ENCODE measurements at regions not wholly inside any gene's neighbourhood (a gene's known extent, or its start where the extent isn't known, plus 50 kb on each side); places are given as distances from the start of the nearest gene placed in this dataset.

GRCh38 chr10:28157379-28157778 lies 145.5 kb downstream of the MPP7 start (continued):
- TF ChIP-seq ZNF138 (tag by site-specific recombination; IDR thresholded peaks at IDR 0.05; ENCODE audit: borderline replicate concordance) (no peak), ZNF157 (tag by site-specific recombination; IDR thresholded peaks at IDR 0.05) (no peak), ZNF707 (tag by site-specific recombination; IDR thresholded peaks at IDR 0.05) (no peak), YY1 (tag by site-specific recombination; IDR thresholded peaks at IDR 0.05) (no peak), ZSCAN5A (tag by site-specific recombination; IDR thresholded peaks at IDR 0.05) (no peak), ZNF341 (tag by site-specific recombination; IDR thresholded peaks at IDR 0.05; ENCODE audit: low read depth) (no peak), ZNF302 (tag by site-specific recombination; IDR thresholded peaks at IDR 0.05; ENCODE audit: low read depth) (no peak), TCF7L2 (IDR thresholded peaks at IDR 0.05; ENCODE audit: borderline replicate concordance, low read depth, low read length) (no peak), ZNF18 (tag by site-specific recombination; IDR thresholded peaks at IDR 0.05) (no peak), TRIM28 (IDR thresholded peaks at IDR 0.05; ENCODE audit: borderline replicate concordance, low read length) (no peak), ATF2 (tag by site-specific recombination; IDR thresholded peaks at IDR 0.05; ENCODE audit: low read depth) (no peak), ZNF660 (tag by site-specific recombination; IDR thresholded peaks at IDR 0.05) (no peak), KLF17 (tag by site-specific recombination; IDR thresholded peaks at IDR 0.05) (no peak)

- Histone ChIP-seq H3K36me3 (ENCODE audit: control insufficient read depth in 2 of 2, insufficient read depth in 1 of 2, low read length in 2 of 2) (no peaks in the 10 kb centered on the region), H3K9me3 (ENCODE audit: control insufficient read depth, insufficient read depth, low read depth, low read length) (no peaks in the 10 kb centered on the region), H3K27ac (ENCODE audit: extremely low read depth, low read depth, low read length) (no peak overlapping the region), H3K4me1 (ENCODE audit: control insufficient read depth, insufficient read depth, low read length) (no peaks in the 10 kb centered on the region), H3K4me3 (ENCODE audit: low read depth, low read length) (no peak overlapping the region)
- no peak for TF ChIP-seq ZFP37 (tag by site-specific recombination; IDR thresholded peaks at IDR 0.05)
- no peak for TF ChIP-seq ZNF114 (tag by site-specific recombination; IDR thresholded peaks at IDR 0.05)
- no peak for TF ChIP-seq ZNF24 (tag by site-specific recombination; IDR thresholded peaks at IDR 0.05)
- no peak for TF ChIP-seq ZXDB (tag by site-specific recombination; IDR thresholded peaks at IDR 0.05)
- no peak for TF ChIP-seq ZBTB26 (tag by site-specific recombination; optimal IDR thresholded peaks at IDR 0.05)
- no peak for TF ChIP-seq BCL11B (tag by site-specific recombination; IDR thresholded peaks at IDR 0.05; ENCODE audit: low read depth)
- TF ChIP-seq ZNF132 (tag by site-specific recombination; IDR thresholded peaks at IDR 0.05; ENCODE audit: borderline replicate concordance): no peak
- no peak for TF ChIP-seq ZFP69B (tag by site-specific recombination; IDR thresholded peaks at IDR 0.05)
- no peak for TF ChIP-seq ZBTB7A (tag by site-specific recombination; IDR thresholded peaks at IDR 0.05; ENCODE audit: low read depth)
- no peak for TF ChIP-seq ZNF830 (tag by site-specific recombination; IDR thresholded peaks at IDR 0.05; ENCODE audit: low read depth)
- POLR2A ChIA-PET: no interaction called here
- CTCF ChIA-PET: no interaction called here
Measured at GRCh38 chr10:28155726-28156125, 147.1 kb downstream of the MPP7 start.
